Lung (tissue), 11 donors: ENCODE measurements at regions not wholly inside any gene's neighbourhood (a gene's known extent, or its start where the extent isn't known, plus 50 kb on each side); places are given as distances from the start of the nearest gene placed in this dataset.

ENCODE experiments used
- ATAC-seq: fragments of 200-7000 bp; cut with Tn5 transposase; one replicate; pipeline ENCODE4 v1.9.1; 2020; ENCODE audit warnings: moderate number of reproducible peaks; ENCODE audit not compliant: insufficient read depth, low FRiP score
- DNase-seq, 3 donors: peaks; one replicate each; pipeline ENCODE4 v3.0.0-alpha.2; 2013 to 2017
- H3K27ac ChIP-seq, 2 donors: one replicate each; pipeline ENCODE4 v1.5.1; 2013; ENCODE audit warnings: mild to moderate bottlenecking in 2 of 2, moderate library complexity in 2 of 2, control low read depth in 1 of 2, inconsistent platforms in 1 of 2, low read depth in 1 of 2, low read length in 1 of 2
- H3K27me3 ChIP-seq, 3 donors: one replicate each; pipeline ENCODE4 v1.5.1; 2013; ENCODE audit warnings: low read length in 2 of 3; ENCODE audit not compliant: control insufficient read depth in 3 of 3, insufficient read depth in 3 of 3
- H3K36me3 ChIP-seq, 4 donors: one replicate each; pipeline ENCODE4 v1.5.1; 2013; ENCODE audit warnings: low read length in 4 of 4, mild to moderate bottlenecking in 1 of 4, moderate library complexity in 1 of 4; ENCODE audit not compliant: control insufficient read depth in 4 of 4, insufficient read depth in 4 of 4
- H3K4me1 ChIP-seq, 5 donors: one replicate each; pipeline ENCODE4 v1.5.1; 2013; ENCODE audit warnings: low read length in 5 of 5, mild to moderate bottlenecking in 2 of 5, moderate library complexity in 1 of 5; ENCODE audit not compliant: control insufficient read depth in 5 of 5, insufficient read depth in 5 of 5
- H3K4me3 ChIP-seq: one replicate; pipeline ENCODE4 v1.5.1; 2013; ENCODE audit warnings: mild to moderate bottlenecking, control low read depth, moderate library complexity
- H3K9ac ChIP-seq, 2 donors: one replicate each; pipeline ENCODE4 v1.5.1; 2013; ENCODE audit warnings: low read length in 2 of 2, control low read depth in 1 of 2; ENCODE audit not compliant: insufficient read depth in 1 of 2
- H3K9me3 ChIP-seq, 4 donors: one replicate each; pipeline ENCODE4 v1.5.1; 2013; ENCODE audit warnings: low read length in 3 of 4, mild to moderate bottlenecking in 1 of 4, moderate library complexity in 1 of 4; ENCODE audit not compliant: control insufficient read depth in 4 of 4, insufficient read depth in 3 of 4
- WGBS, 2 donors: extraction: QIAGEN DNeasy Blood & Tissue Kit; methylation state at CpG; one replicate each; pipeline ENCODE4 v1.1.7; 2013; 5-methylcytosine and 5-hydroxymethylcytosine counted together
- TF ChIP-seq, protein P1 (sequence below): IDR thresholded peaks from 2 replicates; pipeline ENCODE4 v1.5.1; 2012; ENCODE audit warnings: mild to moderate bottlenecking; ENCODE audit errors: control extremely low read depth, extremely low read depth
- donor health status: control.
- donor health status: control.
- donor health status: Bipolar disorder and iron deficiency.
- donor health status: healthy.
- donor health status: DM: yes; HTN: yes; CAD: no.

DNA sequence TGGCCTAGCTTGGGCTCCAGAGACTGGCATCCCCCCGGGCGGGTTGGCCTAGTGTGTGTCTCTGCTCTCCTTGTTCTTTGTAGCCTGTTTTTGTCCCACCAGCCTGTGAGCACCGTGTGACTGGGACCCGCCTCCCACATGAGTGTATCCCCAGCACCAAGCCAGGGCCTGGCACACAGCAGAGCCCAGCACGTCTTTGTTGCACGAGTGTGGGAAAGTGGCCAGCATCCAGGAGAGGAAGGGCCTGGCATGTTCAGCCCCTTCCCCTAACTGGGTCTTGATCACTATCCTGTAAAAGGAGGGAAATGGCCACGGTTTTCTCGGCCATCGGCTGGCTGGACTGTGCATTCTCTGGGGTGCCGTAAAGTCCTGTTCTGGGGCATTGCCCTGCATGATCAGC lies 290.1 kb downstream of the BMP7 start:
- H3K27me3 ChIP-seq, result peaks cover 0 to 40% (median 26%) of the 10 kb centered on the region in 3 donors
- no peaks in the 10 kb centered on the region for H3K36me3 ChIP-seq
- WGBS, 2 donors, result 75 to 87% methylated on average over 10 of the region's 10 CpGs
- ATAC-seq (no peak), DNase-seq (no peak)
- no peaks in the 10 kb centered on the region for H3K4me1 ChIP-seq
- TF ChIP-seq, protein P1, sequence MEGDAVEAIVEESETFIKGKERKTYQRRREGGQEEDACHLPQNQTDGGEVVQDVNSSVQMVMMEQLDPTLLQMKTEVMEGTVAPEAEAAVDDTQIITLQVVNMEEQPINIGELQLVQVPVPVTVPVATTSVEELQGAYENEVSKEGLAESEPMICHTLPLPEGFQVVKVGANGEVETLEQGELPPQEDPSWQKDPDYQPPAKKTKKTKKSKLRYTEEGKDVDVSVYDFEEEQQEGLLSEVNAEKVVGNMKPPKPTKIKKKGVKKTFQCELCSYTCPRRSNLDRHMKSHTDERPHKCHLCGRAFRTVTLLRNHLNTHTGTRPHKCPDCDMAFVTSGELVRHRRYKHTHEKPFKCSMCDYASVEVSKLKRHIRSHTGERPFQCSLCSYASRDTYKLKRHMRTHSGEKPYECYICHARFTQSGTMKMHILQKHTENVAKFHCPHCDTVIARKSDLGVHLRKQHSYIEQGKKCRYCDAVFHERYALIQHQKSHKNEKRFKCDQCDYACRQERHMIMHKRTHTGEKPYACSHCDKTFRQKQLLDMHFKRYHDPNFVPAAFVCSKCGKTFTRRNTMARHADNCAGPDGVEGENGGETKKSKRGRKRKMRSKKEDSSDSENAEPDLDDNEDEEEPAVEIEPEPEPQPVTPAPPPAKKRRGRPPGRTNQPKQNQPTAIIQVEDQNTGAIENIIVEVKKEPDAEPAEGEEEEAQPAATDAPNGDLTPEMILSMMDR, result no peak
- H3K9me3 ChIP-seq, result peaks cover 0 to 4% (median 0%) of the 10 kb centered on the region in 4 donors
- H3K4me3 ChIP-seq, result no peak overlapping the region
- no peak overlapping the region for H3K27ac ChIP-seq
- H3K9ac ChIP-seq, result no peak overlapping the region

DNA sequence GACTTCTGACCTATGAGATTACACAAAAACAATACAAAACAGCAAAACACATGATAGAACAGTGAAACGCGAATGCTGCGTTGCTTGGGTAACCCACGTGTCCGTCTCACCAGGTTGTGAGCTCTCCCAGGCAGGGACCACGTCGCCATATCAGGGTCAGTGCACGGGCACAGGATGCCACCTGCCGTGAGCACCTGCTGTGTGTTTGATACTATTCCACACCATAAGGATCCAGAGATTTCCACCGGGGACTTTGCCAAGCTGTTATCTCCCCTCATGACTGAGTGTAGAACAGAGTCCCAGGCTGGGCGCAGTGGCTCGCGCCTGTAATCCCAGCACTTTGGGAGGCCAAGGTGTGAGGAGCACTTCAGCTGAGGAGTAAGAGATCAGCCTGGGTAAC lies 288.0 kb downstream of the BMP7 start:
- peaks cover 0 to 1% (median 0%) of the 10 kb centered on the region in 5 donors for H3K4me1 ChIP-seq
- TF ChIP-seq, protein P1, result no peak

DNA sequence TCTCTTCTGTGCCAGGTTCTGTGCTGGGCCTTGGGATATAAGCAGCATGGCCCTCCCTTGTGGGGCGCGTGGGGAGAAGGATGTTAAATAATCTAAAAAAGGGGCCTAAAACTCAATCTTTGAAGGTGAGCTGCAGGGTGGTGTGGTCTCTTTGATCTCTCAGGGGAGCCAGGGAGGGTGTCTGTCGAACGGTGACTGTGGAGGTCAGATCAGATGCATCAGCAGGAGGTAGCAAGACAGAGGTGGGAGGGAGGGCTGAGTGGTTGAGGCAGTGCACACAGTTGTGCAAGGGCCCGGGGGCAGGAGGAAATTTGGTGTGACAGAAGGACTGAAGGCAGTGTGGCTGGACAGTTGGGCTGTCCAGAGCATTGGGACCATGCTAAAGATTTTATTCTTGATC lies 287.3 kb downstream of the BMP7 start:
- DNase-seq (no peak), ATAC-seq (no peak)
- no peak overlapping the region for H3K27ac ChIP-seq
- peaks cover 0 to 1% (median 0%) of the 10 kb centered on the region in 5 donors for H3K4me1 ChIP-seq
- TF ChIP-seq, protein P1, result no peak
- peaks cover 0 to 11% (median 1%) of the 10 kb centered on the region in 4 donors for H3K9me3 ChIP-seq
- no peak overlapping the region for H3K9ac ChIP-seq
- peak overlapping the region; percentile 18 for H3K4me3 ChIP-seq
- 53% methylated on average over 5 of the region's 5 CpGs for WGBS, 2 donors
- H3K27me3 ChIP-seq, result peaks cover 0 to 26% (median 17%) of the 10 kb centered on the region in 3 donors
- no peaks in the 10 kb centered on the region for H3K36me3 ChIP-seq

More for the DNA sequence above, 288.0 kb downstream of the BMP7 start:
- Histone ChIP-seq H3K27ac (no peak overlapping the region), H3K9ac (no peak overlapping the region), H3K9me3 (peaks cover 0 to 7% (median 0%) of the 10 kb centered on the region in 4 donors), H3K27me3 (peaks cover 0 to 32% (median 23%) of the 10 kb centered on the region in 3 donors), H3K36me3 (no peaks in the 10 kb centered on the region), H3K4me3 (no peak overlapping the region)
- DNase-seq, result no peak
- ATAC-seq, result no peak
- WGBS, 2 donors, result 76 to 86% methylated on average over 13 of the region's 13 CpGs

DNA sequence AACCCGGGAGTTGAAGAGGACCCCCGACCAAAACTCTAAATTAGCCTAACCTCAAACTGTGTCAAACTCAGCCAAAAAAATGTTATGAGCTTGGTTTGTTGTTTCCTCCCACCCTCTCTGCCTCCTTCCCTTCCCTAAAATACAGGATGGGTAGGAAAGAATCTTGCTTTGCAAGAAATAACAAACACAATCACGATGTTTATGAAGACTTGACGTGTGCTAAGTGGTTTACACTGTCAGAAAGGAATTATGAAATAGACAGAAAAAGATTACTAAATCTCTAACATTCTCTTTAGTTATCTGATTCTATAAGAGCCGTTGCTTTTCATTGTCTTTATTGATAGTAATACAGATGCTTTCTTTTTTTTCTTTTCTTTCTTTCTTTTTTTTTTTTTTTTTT lies 285.1 kb downstream of the BMP7 start:
- no peak overlapping the region for H3K27ac ChIP-seq
- H3K9me3 ChIP-seq, result peaks cover 0 to 14% (median 6%) of the 10 kb centered on the region in 4 donors
- DNase-seq (no peak), ATAC-seq (no peak)
- H3K27me3 ChIP-seq, result peaks cover 0 to 6% (median 0%) of the 10 kb centered on the region in 3 donors
- H3K4me1 ChIP-seq, result peaks cover 0 to 1% (median 0%) of the 10 kb centered on the region in 5 donors
- WGBS, 2 donors, result 44 to 59% methylated on average over 5 of the region's 5 CpGs
- TF ChIP-seq, protein P1, result no peak
- no peak overlapping the region for H3K4me3 ChIP-seq
- H3K9ac ChIP-seq, result no peak overlapping the region
- no peaks in the 10 kb centered on the region for H3K36me3 ChIP-seq
